Mammary epithelial cell (primary cell): ENCODE measurements at regions not wholly inside any gene's neighbourhood (a gene's known extent, or its start where the extent isn't known, plus 50 kb on each side); places are given as distances from the start of the nearest gene placed in this dataset.

Experiments used
- CTCF ChIP-seq, 2 donors: IDR thresholded peaks in 1 of 2; conservative IDR thresholded peaks in 1 of 2; 2 replicates each; pipeline ENCODE4 v1.5.1; 2011 to 2012; ENCODE audit warnings: inconsistent platforms in 2 of 2, low read length in 2 of 2, mild to moderate bottlenecking in 2 of 2, control low read depth in 1 of 2, low read depth in 1 of 2; ENCODE audit not compliant: insufficient read depth in 1 of 2; ENCODE audit errors: extremely low read depth in 1 of 2
- EZH2 ChIP-seq: IDR thresholded peaks from 2 replicates; pipeline ENCODE4 v1.6.1; 2012; ENCODE audit warnings: low read length, inconsistent platforms, borderline replicate concordance

GRCh38 chr11:129694538-129694937, 121.1 kb upstream of the TMEM45B start:
- TF ChIP-seq CTCF (conservative IDR thresholded peaks at IDR 0.05 in 1 of 2, IDR thresholded peaks at IDR 0.05 in 1 of 2; ENCODE audit: extremely low read depth in 1 of 2, insufficient read depth in 1 of 2, low read depth in 1 of 2, low read length in 2 of 2) (peak; percentile 22 to 33), EZH2 (no peak)
